ENCODE measurements at regions not wholly inside any gene's neighbourhood (a gene's known extent, or its start where the extent isn't known, plus 50 kb on each side); places are given as distances from the start of the nearest gene placed in this dataset.
"Not testable (repeated sequence)": the region's sequence is repeated elsewhere in the genome, so short reads cannot be mapped to it uniquely, and the experiment has no call there.

DNA sequence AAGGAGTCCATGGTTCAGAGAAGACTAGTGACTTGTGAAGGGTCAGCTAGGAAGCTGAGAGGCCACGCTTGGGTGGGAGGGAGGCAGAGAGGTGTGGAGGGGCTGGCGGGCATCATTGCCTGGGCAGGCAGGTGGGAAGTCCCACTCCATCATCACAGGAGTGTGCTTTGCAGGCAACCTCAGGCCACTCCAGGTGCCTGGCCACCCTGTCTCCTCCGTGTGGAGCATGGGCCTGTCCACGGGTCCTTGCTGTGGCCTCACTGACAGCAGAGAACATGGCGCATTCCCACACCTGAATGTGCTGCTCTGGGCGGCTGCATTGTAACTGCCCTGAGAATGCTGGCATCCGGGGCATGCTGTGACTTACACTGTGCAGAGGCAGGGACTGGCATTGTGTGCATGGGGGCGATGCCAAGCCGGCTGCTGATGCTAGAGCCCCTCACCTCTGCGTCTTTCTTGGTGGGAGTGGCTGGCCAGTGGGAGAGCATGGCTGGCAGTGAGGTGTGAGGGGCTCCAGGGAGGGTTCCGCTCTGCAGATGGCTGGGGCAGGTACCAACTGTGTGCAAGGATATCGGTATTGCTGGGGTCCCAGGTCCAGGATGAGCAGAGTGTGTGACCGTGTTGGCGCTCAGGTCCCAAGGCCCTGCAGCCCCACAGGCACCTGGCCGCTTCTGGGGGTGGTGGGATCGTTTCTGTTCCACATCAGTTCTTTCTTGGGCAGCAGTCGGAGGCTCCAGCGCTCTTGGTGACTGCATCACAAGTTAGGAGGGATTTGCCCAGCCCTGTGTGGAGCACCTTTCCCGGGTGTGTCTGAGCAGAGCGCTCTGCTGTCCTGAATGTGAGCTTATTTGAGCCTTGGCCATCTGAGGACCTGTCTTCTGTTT, 94.8 kb downstream of the NPIPB11 start:
- no peak overlapping the region for H3K4me3 ChIP-seq (ENCODE audit: low read depth, low read length)
- no peak for TF ChIP-seq POLR2A (IDR thresholded peaks at IDR 0.05; ENCODE audit: extremely low read depth, insufficient read length)
- TF ChIP-seq CTCF (IDR thresholded peaks at IDR 0.05; ENCODE audit: low read depth, low read length) = no peak
- no peak for TF ChIP-seq MYC (IDR thresholded peaks at IDR 0.05; ENCODE audit: low read depth, low read length)
- TF ChIP-seq, protein P1, sequence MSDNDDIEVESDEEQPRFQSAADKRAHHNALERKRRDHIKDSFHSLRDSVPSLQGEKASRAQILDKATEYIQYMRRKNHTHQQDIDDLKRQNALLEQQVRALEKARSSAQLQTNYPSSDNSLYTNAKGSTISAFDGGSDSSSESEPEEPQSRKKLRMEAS (IDR thresholded peaks at IDR 0.05; ENCODE audit: low read depth, low read length) = no peak
- no peak for DNase-seq (ENCODE audit: low read depth)

GRCh38 chr16:29310852-29311314, 95.6 kb downstream of the NPIPB11 start:
- DNase-seq (ENCODE audit: low read depth) = no peak
- no peak overlapping the region for H3K4me3 ChIP-seq (ENCODE audit: low read depth, low read length)
- TF ChIP-seq MYC (IDR thresholded peaks at IDR 0.05; ENCODE audit: low read depth, low read length) (no peak), CTCF (IDR thresholded peaks at IDR 0.05; ENCODE audit: low read depth, low read length) (no peak), POLR2A (IDR thresholded peaks at IDR 0.05; ENCODE audit: extremely low read depth, insufficient read length) (no peak)
- TF ChIP-seq, protein P1 (IDR thresholded peaks at IDR 0.05; ENCODE audit: low read depth, low read length) = no peak

DNA sequence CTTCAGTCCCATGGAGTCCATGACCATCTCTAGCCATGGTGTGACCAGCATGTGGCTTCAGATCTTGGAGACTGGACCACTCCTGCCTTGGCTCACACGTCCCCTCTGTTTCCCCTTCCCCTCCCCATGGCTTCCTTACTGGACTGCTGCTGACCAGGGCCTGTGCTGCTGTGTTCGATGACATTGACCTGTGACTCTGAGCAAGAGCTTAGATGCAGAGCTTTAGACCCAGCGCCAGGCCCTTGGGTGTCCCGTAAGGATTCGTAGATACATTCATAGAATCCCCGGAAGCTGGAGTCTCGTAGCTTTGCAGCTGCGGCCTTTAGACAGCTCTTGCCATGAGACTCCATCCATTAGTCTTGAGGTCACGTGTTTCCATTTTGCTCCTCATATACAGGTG, 96.3 kb downstream of the NPIPB11 start:
- H3K4me3 ChIP-seq (ENCODE audit: low read depth, low read length); DNase-seq (ENCODE audit: low read depth): not testable (repeated sequence)

GRCh38 chr16:29309601-29310000, 96.9 kb downstream of the NPIPB11 start:
- not testable (repeated sequence) for DNase-seq (ENCODE audit: low read depth); H3K4me3 ChIP-seq (ENCODE audit: low read depth, low read length)

DNA sequence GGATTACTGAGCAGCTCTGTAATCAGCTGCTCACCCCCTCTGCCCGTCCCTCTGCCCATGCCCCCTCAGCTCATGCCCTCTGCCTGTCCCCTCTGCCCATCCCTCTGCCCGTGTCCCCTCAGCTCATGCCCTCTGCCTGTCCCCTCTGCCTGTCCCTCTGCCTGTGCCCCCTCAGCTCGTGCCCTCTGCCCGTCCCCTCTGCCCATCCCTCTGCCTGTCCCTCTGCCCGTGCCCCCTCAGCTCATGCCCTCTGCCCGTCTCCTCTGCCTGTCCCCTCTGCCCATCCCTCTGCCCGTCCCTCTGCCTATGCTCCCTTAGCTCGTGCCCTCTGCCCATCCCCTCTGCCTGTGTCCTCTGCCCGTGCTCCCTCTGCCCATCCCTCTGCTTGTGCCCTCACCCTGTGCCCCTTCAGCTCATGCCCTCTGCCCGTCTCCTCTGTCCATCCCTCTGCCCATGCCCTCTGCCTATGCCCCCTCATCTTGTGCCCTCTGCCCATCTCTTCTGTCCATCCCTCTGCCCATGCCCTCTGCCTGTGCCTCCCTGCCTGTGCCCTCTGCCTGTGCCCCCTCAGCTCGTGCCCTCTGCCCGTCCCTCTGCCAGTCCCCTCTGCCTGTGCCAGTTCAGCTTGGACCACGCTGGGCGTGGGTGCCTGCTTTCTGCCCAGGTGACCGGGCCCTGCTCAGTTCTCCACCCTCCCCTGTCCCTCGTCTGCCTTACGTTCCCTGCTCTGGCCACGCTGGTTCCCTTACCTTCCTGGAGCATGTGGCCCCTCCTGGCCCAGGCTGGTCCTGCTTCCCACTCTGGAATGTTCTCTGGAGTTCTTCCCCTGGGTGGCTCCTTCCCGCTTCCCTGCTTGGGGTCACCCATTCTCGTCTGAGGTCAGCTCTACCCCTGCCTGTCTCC, 97.6 kb downstream of the NPIPB11 start:
- TF ChIP-seq MYC (IDR thresholded peaks at IDR 0.05; ENCODE audit: low read depth, low read length) = no peak
- TF ChIP-seq POLR2A (IDR thresholded peaks at IDR 0.05; ENCODE audit: extremely low read depth, insufficient read length) = no peak
- TF ChIP-seq CTCF (IDR thresholded peaks at IDR 0.05; ENCODE audit: low read depth, low read length) = no peak
- TF ChIP-seq, protein P1 (IDR thresholded peaks at IDR 0.05; ENCODE audit: low read depth, low read length) = no peak
- no peak overlapping the region for H3K4me3 ChIP-seq (ENCODE audit: low read depth, low read length)
- DNase-seq (ENCODE audit: low read depth) = no peak

DNA sequence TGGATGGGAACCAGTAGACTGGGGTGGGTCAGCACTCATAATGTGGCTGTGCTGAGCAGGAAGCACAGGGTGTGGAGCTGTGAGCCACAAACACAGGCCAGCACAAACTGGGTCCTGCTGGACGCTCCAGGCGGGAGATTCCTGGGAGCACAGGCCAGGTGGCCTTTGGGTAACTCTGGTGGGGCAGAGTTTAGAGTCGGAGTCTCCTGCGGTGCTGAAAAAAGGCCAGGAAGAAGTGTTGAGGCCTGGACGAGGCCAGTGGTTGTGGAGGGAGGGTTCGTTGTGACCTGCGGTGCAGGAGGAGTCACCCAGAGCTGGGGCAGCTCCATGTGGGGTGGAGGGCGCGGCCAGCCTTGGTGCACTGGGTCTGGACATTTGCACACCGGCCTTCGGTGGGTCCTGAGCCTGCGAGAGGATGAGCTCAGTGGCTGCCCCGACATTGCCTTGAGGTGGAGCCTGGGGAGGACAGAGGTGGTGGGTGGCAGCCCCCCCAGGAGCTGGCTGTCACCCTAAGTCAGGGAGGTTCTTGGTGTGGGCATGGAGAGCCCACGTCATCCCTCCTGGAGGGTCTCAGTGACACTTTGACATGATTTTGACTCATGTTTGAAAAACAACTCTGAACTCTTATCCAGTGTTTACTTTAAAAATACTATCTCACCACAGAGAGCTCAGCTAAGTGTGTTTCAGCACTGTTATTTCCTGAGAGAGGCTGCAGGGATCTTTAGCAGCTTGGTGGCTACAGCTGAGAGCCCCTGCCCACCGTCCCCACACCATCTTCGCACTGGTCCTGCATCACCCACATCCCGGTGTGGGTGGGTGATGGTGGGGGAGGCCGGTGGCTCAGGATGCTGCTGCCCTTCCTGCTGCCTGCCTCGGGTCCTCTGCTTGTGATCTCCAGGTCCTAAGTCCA, 98.7 kb downstream of the NPIPB11 start:
- TF ChIP-seq CTCF (IDR thresholded peaks at IDR 0.05; ENCODE audit: low read depth, low read length) (no peak), MYC (IDR thresholded peaks at IDR 0.05; ENCODE audit: low read depth, low read length) (no peak), POLR2A (IDR thresholded peaks at IDR 0.05; ENCODE audit: extremely low read depth, insufficient read length) (no peak)
- TF ChIP-seq, protein P1 (IDR thresholded peaks at IDR 0.05; ENCODE audit: low read depth, low read length) = no peak
- DNase-seq (ENCODE audit: low read depth) = no peak
- H3K4me3 ChIP-seq (ENCODE audit: low read depth, low read length) = no peak overlapping the region
